ENCODE measurements at regions not wholly inside any gene's neighbourhood (a gene's known extent, or its start where the extent isn't known, plus 50 kb on each side); places are given as distances from the start of the nearest gene placed in this dataset.

DNA sequence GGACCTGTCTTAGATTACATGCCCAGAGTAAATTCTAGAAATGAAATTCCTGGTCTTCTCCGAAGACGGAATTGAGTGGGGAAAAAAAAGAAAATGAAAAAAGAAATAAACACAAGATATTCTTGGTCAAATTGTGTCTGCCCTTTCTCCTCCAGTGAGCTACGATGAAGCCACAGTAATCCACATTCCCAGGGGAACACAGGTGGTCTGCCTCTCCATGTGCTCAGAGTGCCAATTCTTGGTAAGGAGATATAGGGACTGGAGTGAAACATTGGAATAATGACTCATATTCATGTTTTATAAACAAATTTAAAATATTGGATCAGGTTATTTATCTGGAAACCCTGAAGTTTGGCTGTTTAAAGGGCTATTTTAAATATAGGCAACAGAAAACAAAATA, 54.2 kb upstream of the MGST2 start:
- no peak for ATAC-seq
- DNase-seq (ENCODE audit: low spot score): no peak

DNA sequence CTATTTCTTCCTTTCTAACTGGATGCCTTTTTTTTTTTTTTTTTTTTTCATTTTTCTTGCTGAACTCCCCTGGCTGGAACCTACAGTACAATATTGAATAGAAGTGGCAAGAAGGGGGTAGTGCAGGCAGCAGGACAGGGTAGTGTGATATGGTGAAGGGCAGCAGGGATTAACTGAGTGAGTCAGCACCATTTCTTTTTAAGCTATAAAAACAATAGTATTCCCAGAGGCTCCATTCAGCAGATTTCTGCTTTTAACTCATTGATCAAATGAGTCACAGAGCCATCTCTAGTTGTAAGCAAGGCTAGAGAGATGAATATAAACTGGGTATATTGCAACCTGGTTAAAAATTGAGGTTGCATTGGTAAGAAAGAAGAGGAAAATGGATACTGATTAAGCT, 53.6 kb upstream of the SETD7 start:
- ATAC-seq (no peak), DNase-seq (ENCODE audit: low spot score) (no peak)

DNA sequence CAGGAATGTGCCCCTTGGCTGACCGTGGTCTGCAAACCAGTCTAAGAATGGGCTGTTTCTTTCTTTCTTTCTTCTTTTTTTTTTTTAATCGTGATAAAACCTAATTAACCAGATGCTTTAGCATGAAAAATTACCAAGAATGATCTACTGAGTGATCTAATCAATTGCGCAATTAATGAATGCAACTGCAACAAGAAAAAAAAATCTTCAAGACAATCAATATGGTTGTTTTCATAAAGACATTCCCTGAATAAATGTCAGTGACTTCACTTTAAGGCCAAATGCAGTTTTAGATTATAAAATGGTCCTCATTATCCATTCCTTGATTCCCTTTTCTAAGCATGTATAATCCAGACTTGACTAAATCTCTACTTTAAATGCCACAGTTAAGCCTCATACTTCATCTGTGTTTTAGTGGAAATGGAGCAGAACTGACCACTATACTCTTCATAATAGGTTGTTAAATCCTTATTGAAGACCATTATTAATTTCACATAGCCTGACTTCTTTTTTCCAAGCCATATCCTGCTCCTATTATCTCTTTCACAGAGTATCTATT, 51.6 kb upstream of the SETD7 start:
- ATAC-seq (no peak), DNase-seq (ENCODE audit: low spot score) (no peak)

DNA sequence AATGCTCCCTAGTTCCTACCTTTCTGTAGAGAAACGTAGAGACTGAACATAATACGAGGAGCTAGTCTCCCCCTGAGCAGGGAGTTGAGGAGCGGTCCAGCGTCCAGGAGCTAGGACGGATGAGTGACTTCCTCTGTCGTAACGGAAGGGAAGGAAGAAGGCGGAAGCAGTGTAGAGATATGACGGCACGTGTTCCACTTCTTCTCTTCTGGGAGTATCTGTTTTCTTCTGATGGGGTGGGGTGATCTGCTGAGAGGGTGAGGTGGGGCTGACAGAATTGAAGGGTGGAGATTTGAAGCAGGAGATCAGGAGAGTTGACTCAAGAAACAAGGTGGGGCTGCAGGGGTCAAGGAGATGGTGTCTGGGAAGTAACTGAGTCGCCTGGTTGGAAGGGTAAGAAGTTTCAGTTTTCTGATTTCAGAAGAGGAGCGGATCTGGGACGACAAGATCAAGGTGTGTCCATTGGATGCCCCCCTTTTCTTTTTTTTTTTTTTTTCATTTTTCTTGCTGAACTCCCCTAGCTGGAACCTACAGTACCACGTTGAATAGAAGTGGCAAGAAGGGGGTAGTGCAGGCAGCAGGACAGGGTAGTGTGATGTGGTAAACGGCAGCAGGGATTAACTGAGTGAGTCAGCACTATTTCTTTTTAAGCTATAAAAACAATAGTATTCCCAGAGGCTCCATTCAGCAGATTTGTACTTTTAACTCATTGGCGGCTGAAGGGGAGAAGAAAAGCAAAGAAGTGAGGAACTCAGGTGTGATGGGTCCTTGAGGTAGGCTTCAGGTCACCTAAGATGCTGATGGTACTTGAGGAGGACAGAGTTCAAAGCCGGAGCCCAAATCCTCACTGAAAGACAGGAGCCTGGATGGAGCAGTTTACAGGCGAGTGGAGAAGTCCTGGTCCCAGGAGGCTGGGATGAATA, 50.8 kb upstream of the SETD7 start:
- ATAC-seq (peak; percentile 41), DNase-seq (ENCODE audit: low spot score) (no peak)

DNA sequence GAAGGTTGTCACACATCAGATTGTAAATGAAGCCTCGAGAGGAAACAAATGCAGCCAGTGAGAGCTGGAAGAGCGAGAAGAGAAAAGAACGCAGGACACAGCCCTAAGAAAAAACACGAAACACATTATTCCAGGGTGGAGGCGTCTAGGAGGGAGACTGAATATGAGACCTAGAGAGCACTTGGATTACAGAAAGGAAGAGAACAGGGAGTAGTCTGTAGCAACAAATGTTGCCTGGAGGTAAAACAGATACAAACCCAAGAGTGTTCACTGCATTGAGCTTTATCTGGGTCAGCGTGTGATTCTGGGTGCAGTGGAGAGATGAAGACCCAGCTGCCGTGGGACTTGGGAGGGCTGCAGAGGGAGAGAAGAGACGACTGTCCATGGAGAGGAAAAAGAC, 50.1 kb upstream of the SETD7 start:
- no peak for DNase-seq (ENCODE audit: low spot score)
- no peak for ATAC-seq

Measured in left lobe of liver (tissue), 2 donors.